Endothelial cell of umbilical vein (primary cell): ENCODE measurements at regions not wholly inside any gene's neighbourhood (a gene's known extent, or its start where the extent isn't known, plus 50 kb on each side); places are given as distances from the start of the nearest gene placed in this dataset.

Source experiments
- BruUV-seq: library from RNA; stranded (reverse); fragments of 400-500 nt; replicated peaks from 2 replicates; lab custom pipeline; 2021; lab: Mats Ljungman, UMichigan
- CTCF ChIA-PET: fragments of 300-600, 350-600 bp; sonication (Branson Sonifier 250); formaldehyde crosslinking; loops from one replicate; lab custom pipeline; 2021; ENCODE audit warnings: antibody characterized with exemption, inconsistent platforms; lab: Charles Lee
- POLR2A ChIA-PET: fragments of 300-600, 350-600 bp; sonication (Branson Sonifier 250); formaldehyde crosslinking; loops from one replicate; lab custom pipeline; 2021; ENCODE audit warnings: antibody characterized with exemption, inconsistent platforms; lab: Charles Lee
- DNase-seq: peaks from one replicate; pipeline ENCODE4 v3.0.0-alpha.2; 2011; ENCODE audit warnings: low read depth, low spot score
- FAIRE-seq: peaks from 2 replicates; lab custom pipeline; 2011; peaks lifted over from hg19 to GRCh38; lab: Jason Lieb, UNC
- H2AFZ ChIP-seq: 2 replicates; pipeline ENCODE4 v1.6.0; 2012; ENCODE audit warnings: low read depth, low read length, control low read depth, inconsistent platforms
- H3K27ac ChIP-seq: 2 replicates; pipeline ENCODE4 v1.5.1; 2011; ENCODE audit warnings: low read depth, mild to moderate bottlenecking, control low read depth, low read length, moderate library complexity; ENCODE audit not compliant: insufficient read depth
- H3K27me3 ChIP-seq, 2 experiments: 2 replicates each; pipeline versions ENCODE4 v1.6.0 to v1.6.1; 2011; ENCODE audit warnings: low read length in 2 of 2, mixed read lengths in 1 of 2; ENCODE audit not compliant: control insufficient read depth in 2 of 2, insufficient read depth in 2 of 2
- H3K36me3 ChIP-seq, 2 experiments: 2 replicates in 1 of 2; 3 replicates in 1 of 2; pipeline ENCODE4 v1.5.1; 2011; ENCODE audit warnings: low read length in 2 of 2, mild to moderate bottlenecking in 1 of 2, moderate library complexity in 1 of 2; ENCODE audit not compliant: control insufficient read depth in 2 of 2, insufficient read depth in 2 of 2; ENCODE audit errors: extremely low read depth in 1 of 2
- H3K4me1 ChIP-seq: 3 replicates; pipeline ENCODE4 v1.5.1; 2011; ENCODE audit warnings: mild to moderate bottlenecking, low read length; ENCODE audit not compliant: control insufficient read depth, insufficient read depth; ENCODE audit errors: extremely low read depth
- H3K4me2 ChIP-seq: 2 replicates; pipeline ENCODE4 v1.6.1; 2011; ENCODE audit warnings: low read length, control low read depth, mixed read lengths; ENCODE audit not compliant: insufficient read depth
- H3K4me3 ChIP-seq, 3 experiments: fragments of 200-600 bp in 1 of 3; sonication (generic), shearing (Covaris generic) in 1 of 3; replicated peaks in 1 of 3; 2 replicates each; pipeline ENCODE4 v1.5.1; 2011 to 2016; ENCODE audit warnings: control low read depth in 3 of 3, low read length in 3 of 3, mild to moderate bottlenecking in 2 of 3, inconsistent platforms in 1 of 3, low read depth in 1 of 3, moderate library complexity in 1 of 3; ENCODE audit not compliant: insufficient read depth in 1 of 3
- H3K79me2 ChIP-seq: 2 replicates; pipeline ENCODE4 v1.6.0; 2012; ENCODE audit warnings: low read length, inconsistent platforms; ENCODE audit not compliant: control insufficient read depth, insufficient read depth
- H3K9ac ChIP-seq: replicated peaks from 2 replicates; pipeline ENCODE3; 2011; ENCODE audit warnings: low read length, control low read depth; ENCODE audit not compliant: insufficient read depth; ENCODE audit errors: extremely low read depth
- H3K9me1 ChIP-seq: replicated peaks from 3 replicates; pipeline ENCODE4 v1.6.0; 2011; ENCODE audit warnings: mild to moderate bottlenecking, low read length; ENCODE audit not compliant: control insufficient read depth, insufficient read depth; ENCODE audit errors: extremely low read depth
- H3K9me3 ChIP-seq: replicated peaks from 2 replicates; pipeline ENCODE4 v1.5.1; 2012; ENCODE audit warnings: low read length, inconsistent platforms; ENCODE audit not compliant: control insufficient read depth, insufficient read depth
- H4K20me1 ChIP-seq: replicated peaks from 2 replicates; pipeline ENCODE3; 2011; ENCODE audit warnings: mild to moderate bottlenecking, low read length; ENCODE audit not compliant: control insufficient read depth, insufficient read depth; ENCODE audit errors: extremely low read depth
- CTCF ChIP-seq, 2 donors: IDR thresholded peaks; 1 replicate in 1 of 2; 2 replicates in 1 of 2; pipeline ENCODE4 v1.5.1; 2011; ENCODE audit warnings: low read length in 2 of 2, mild to moderate bottlenecking in 2 of 2, moderate library complexity in 2 of 2, control low read depth in 1 of 2, inconsistent platforms in 1 of 2, low read depth in 1 of 2; ENCODE audit not compliant: insufficient read depth in 1 of 2; ENCODE audit errors: extremely low read depth in 1 of 2
- EZH2 ChIP-seq: IDR thresholded peaks from 2 replicates; pipeline ENCODE4 v1.6.1; 2012; ENCODE audit warnings: borderline replicate concordance, low read depth, mild to moderate bottlenecking, moderate library complexity, low read length, inconsistent platforms; ENCODE audit not compliant: severe bottlenecking
- FOS ChIP-seq: IDR thresholded peaks from 2 replicates; pipeline ENCODE4 v1.6.1; 2011; ENCODE audit warnings: mild to moderate bottlenecking, low read length, moderate library complexity, borderline replicate concordance; ENCODE audit not compliant: insufficient read depth
- GATA2 ChIP-seq: IDR thresholded peaks from 2 replicates; pipeline ENCODE4 v1.7.0; 2011; ENCODE audit warnings: low read depth, mild to moderate bottlenecking, moderate library complexity, mixed read lengths, low read length; ENCODE audit not compliant: insufficient read length, insufficient read depth
- JUN ChIP-seq: IDR thresholded peaks from 2 replicates; pipeline ENCODE4 v1.6.1; 2011; ENCODE audit warnings: borderline replicate concordance, low read depth; ENCODE audit not compliant: insufficient read length, insufficient read depth
- MAX ChIP-seq: IDR thresholded peaks from 2 replicates; pipeline ENCODE4 v1.6.1; 2011; ENCODE audit not compliant: insufficient read depth, insufficient read length
- MYC ChIP-seq: IDR thresholded peaks from one replicate; pipeline ENCODE4 v1.6.1; 2011; ENCODE audit warnings: mild to moderate bottlenecking, low read depth, low read length
- POLR2A ChIP-seq: IDR thresholded peaks from 2 replicates; pipeline ENCODE4 v1.6.1; 2012; ENCODE audit warnings: low read depth, mild to moderate bottlenecking, control low read depth, low read length
- POLR2AphosphoS5 ChIP-seq: IDR thresholded peaks from 2 replicates; pipeline ENCODE4 v1.6.1; 2012; ENCODE audit warnings: low read depth, mild to moderate bottlenecking, control low read depth, low read length, moderate library complexity; ENCODE audit not compliant: insufficient read depth
- dilution Hi-C: fragments of 300-500 bp; cut with MboI; formaldehyde crosslinking; loops from one replicate; pipeline ENCODE4 v1.15.0; 2019; ENCODE audit warnings: low sequenced_read_pairs; ENCODE audit not compliant: extremely low pct_ligation_motif_present
- intact Hi-C: fragments of 100-400 bp; cut with micrococcal nuclease; formaldehyde crosslinking; loops from one replicate; pipeline ENCODE4 v1.10.0; 2022

GRCh38 chr1:55512466-55512865 is 297.3 kb upstream of the USP24 start:
- H3K27ac ChIP-seq = no peak overlapping the region
- H3K9me3 ChIP-seq = no peaks in the 10 kb centered on the region
- no TSS peak for BruUV-seq
- no peaks in the 10 kb centered on the region for H3K36me3 ChIP-seq
- no peak overlapping the region for H3K9ac ChIP-seq
- intact Hi-C loops (no loop called here), dilution Hi-C loops (no loop called here)
- H4K20me1 ChIP-seq = no peaks in the 10 kb centered on the region
- no peak overlapping the region for H3K4me2 ChIP-seq
- H3K4me1 ChIP-seq = no peaks in the 10 kb centered on the region
- POLR2A ChIA-PET = no interaction called here
- no peak overlapping the region for H3K4me3 ChIP-seq
- H3K27me3 ChIP-seq = peaks cover 0 to 3% of the 10 kb centered on the region in 2 experiments
- H3K79me2 ChIP-seq = no peaks in the 10 kb centered on the region
- DNase-seq (no peak), FAIRE-seq (no peak)
- CTCF ChIA-PET = interaction anchor here (0.6 to 1.2 kb wide), 4 partner anchors 12 to 197 kb away, joined by 3 read pairs; no protein-coding TSS in a partner anchor
- no peak overlapping the region for H2AFZ ChIP-seq
- H3K9me1 ChIP-seq = no peaks in the 10 kb centered on the region
- TF ChIP-seq POLR2AphosphoS5 = no peak
- TF ChIP-seq MYC = no peak

- Histone ChIP-seq H3K9me3 (no peaks in the 10 kb centered on the region), H3K9me1 (no peaks in the 10 kb centered on the region), H3K4me2 (no peak overlapping the region), H3K79me2 (no peaks in the 10 kb centered on the region), H3K36me3 (no peaks in the 10 kb centered on the region), H3K27ac (no peak overlapping the region), H2AFZ (no peak overlapping the region), H3K9ac (no peak overlapping the region), H3K4me3 (no peak overlapping the region), H3K27me3 (peaks cover 1 to 3% of the 10 kb centered on the region in 2 experiments), H4K20me1 (no peaks in the 10 kb centered on the region), H3K4me1 (no peaks in the 10 kb centered on the region)
- no peak for DNase-seq
- no TSS peak for BruUV-seq
- FAIRE-seq = no peak
- ChIA-PET CTCF (no interaction called here), POLR2A (no interaction called here)
- no peak for TF ChIP-seq EZH2
- TF ChIP-seq MYC = no peak
- no peak for TF ChIP-seq JUN
- TF ChIP-seq POLR2AphosphoS5 = no peak
- TF ChIP-seq GATA2 = no peak
- no peak for TF ChIP-seq POLR2A
- TF ChIP-seq CTCF (IDR thresholded peaks at IDR 0.05; ENCODE audit: extremely low read depth in 1 of 2, insufficient read depth in 1 of 2, low read depth in 1 of 2, low read length in 2 of 2) = no peak
- no peak for TF ChIP-seq FOS
- no peak for TF ChIP-seq MAX
- dilution Hi-C loops = no loop called here
- intact Hi-C loops = no loop called here
These were observed 292.4 kb upstream of the USP24 start for GRCh38 chr1:55507578-55507931.
